GM21381 (cell line): ENCODE measurements at regions not wholly inside any gene's neighbourhood (a gene's known extent, or its start where the extent isn't known, plus 50 kb on each side); places are given as distances from the start of the nearest gene placed in this dataset.
"Not testable (repeated sequence)": the region's sequence is repeated elsewhere in the genome, so short reads cannot be mapped to it uniquely, and the experiment has no call there.

Experiments used
- ATAC-seq: cut with Tn5 transposase; IDR thresholded peaks from one replicate; pipeline ENCODE4 v1.9.1; 2021; ENCODE audit warnings: mild to moderate bottlenecking, moderate library complexity; ENCODE audit not compliant: unreplicated experiment

DNA sequence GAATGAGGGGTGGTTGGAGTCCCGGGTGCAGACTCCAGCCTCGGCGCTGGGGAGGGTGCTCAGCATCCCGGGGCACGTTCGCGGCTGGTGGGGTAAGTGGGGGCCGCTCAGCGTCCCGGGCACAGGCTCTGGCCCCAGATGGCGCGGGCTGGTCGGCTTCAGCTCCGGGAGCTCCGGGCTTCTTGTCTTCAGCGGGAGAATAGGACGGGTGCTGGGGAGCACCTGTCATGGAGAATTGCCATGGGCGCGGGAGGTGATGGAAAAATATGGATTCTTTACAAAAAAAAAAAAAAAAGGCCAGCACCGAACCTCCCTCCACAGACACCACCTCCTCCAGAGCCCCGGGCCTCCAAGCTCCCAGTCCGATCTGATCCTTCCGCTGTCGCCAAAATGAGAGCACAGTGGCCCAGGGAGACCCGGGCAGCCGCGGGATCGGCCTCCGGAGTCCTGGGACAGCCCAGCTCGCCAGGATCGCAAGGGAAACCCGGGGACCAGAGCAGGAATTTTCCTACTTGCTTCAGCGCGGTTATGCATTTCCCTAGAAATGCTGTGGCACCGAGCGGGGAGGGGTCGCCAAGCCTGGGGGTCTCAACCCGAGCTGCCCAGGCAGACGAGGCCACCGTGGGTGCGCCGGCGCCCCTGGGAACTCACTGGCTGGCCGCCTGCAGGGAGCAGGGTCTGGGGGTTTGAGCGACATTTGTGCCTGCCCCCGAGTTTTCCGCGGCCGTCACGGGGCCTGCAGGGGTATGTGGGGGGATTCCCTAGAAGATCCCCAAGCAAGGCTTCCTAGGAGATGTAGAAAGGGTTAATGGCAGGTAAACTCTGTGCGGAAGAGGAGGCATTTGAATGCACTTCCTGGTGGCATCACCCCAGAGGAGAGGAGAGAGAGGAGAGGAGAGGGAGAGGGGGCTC lies 1336.9 kb downstream of the BRD1 start:
- ATAC-seq: no peak

- ATAC-seq: no peak
These were observed 1337.8 kb downstream of the BRD1 start for GRCh38 chr22:48489551-48490499.

- ATAC-seq: no peak
These were observed 1338.8 kb downstream of the BRD1 start for GRCh38 chr22:48488611-48489511.

DNA sequence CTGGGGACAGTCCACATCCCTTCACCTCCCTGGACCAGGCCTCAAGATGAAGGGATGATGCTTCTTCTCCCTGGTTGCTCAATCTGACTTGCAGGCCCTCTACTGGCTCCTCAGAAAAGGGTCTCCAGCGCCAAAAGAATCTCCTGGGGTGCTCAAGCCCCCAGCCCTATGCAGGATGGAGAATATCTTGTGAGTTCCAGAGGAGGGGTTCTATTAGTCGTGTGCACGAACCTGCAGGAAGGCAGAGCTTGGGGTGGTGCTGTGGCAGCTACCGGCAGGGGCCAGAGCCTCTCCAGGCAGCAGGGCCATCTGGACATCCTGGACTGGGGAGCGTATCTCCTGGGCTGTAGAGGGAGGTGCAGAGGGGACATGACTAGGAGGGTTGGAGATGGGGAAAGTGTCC lies 1339.5 kb downstream of the BRD1 start:
- no peak for ATAC-seq

DNA sequence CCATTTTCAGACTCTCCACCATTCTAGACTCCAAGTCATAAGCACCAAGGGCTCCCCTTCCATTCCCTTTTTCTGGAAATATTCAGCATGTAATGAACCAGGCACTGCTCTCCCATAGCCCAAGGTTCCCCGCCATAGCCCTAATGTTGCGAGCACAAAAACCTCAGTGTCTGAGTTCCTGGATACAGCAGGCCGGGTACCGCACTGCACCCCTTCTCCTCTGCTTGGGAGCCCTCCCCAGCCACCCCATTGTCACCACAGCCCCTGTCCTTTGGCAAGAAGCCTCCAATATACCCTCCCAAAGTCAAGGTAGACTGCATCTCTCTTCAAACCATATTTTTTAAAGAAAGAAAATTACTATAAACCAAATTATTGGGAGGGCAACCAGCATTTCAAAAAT lies 1341.1 kb downstream of the BRD1 start:
- no peak for ATAC-seq

- no peak for ATAC-seq
These were observed 1341.5 kb downstream of the BRD1 start for GRCh38 chr22:48486134-48486532.

- no peak for ATAC-seq
These were observed 1342.2 kb downstream of the BRD1 start for GRCh38 chr22:48485149-48486133.

DNA sequence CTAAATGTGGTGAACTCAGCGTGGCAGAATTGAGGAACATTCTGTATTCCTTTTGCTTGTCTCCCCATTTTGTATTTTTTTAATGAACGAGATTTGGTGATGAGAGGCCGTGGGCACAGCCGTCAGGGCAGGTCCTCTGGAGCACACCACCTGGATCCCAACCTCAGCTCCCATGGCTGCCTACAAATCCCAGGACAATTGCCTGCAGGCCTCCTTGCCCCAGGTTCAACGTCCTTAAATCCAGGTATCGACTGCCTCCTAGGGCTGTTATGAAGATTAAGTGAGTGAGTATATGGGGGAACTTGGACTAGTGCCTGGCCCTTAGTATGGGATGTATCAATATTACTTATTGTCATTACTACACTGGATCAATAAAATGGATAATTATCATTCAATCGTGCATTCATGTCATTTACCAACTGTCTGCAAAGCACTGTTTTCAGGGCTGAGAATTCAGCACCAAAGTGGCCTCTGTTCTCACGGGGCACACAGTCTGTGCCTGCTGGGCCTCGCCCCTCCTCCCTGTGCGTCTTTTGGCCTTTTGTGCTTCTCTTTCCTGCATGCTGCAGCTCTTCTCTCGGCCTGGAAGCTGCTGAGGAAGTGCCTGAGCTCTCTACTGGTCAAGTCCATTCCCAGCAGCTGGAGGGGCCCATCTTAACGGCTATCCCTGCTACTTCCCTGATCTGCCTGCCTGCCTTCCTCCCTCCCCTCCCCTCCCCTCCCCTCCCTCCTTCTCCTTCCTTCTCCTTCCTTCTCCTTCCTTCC lies 1343.7 kb downstream of the BRD1 start:
- no peak for ATAC-seq

- no peak for ATAC-seq
These were observed 1344.9 kb downstream of the BRD1 start for GRCh38 chr22:48482771-48483170.

GRCh38 chr22:48482198-48482597 lies 1345.5 kb downstream of the BRD1 start:
- ATAC-seq: not testable (repeated sequence)

DNA sequence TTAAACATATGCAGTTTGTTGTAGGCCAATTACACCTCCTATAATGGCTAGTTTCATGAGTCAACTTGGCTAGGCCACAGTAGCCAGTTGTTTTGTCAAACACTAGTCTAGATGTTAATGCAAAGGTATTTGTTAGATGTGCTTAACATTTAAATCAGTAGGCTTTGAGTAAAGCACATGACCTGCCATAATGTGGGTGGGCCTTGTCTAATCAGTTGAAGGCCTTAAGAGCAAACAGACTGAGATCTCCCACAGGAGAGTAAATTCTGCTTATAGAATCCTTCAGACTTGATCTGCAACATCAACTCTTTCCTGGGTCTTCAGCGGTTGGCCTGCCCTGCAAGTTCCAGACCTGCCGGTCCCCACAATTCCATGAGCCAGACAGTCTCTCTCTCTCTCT lies 1345.9 kb downstream of the BRD1 start:
- ATAC-seq: no peak

GRCh38 chr22:48478529-48479265 lies 1349.0 kb downstream of the BRD1 start:
- ATAC-seq: no peak

DNA sequence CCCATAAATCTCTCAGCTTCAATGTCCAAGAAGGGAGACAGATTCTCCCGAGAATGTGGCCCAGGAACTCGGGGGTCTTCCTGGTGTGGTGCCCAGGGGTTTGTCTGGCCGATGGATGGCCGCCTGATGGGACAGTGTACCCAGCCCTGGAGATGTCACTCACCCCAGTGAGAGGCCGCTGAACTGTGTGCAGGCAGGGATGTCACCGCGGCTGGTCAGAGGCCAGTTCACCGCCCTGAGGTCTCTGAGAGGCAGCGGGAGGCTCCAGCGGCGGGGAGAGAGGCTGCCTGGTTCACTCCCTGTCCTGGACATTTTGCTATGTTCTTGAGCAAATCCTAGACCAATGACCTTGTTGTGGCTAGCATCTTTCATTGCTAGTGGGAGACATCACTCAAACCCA lies 1349.5 kb downstream of the BRD1 start:
- ATAC-seq: no peak

- no peak for ATAC-seq
These were observed 1350.5 kb downstream of the BRD1 start for GRCh38 chr22:48477031-48477721.

DNA sequence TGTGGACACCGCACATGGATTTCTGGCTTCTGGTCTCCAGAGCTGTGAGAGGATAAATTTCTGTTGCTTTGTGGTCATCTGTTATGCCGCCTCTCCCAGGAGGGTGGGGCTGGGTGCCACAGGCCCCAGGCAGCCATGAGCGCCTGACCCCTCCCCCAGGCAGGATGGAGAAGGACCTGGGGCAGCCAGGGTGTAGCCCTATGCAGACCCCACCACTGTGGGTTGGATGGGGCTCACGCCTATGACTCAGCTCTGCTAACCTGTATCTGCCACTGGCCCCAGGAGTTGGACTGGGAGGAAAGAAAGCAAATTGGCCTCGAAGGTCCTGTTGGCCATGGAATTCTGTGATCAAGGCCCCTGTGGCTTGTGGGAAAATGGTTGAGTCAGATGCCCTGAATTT lies 1351.1 kb downstream of the BRD1 start:
- no peak for ATAC-seq

DNA sequence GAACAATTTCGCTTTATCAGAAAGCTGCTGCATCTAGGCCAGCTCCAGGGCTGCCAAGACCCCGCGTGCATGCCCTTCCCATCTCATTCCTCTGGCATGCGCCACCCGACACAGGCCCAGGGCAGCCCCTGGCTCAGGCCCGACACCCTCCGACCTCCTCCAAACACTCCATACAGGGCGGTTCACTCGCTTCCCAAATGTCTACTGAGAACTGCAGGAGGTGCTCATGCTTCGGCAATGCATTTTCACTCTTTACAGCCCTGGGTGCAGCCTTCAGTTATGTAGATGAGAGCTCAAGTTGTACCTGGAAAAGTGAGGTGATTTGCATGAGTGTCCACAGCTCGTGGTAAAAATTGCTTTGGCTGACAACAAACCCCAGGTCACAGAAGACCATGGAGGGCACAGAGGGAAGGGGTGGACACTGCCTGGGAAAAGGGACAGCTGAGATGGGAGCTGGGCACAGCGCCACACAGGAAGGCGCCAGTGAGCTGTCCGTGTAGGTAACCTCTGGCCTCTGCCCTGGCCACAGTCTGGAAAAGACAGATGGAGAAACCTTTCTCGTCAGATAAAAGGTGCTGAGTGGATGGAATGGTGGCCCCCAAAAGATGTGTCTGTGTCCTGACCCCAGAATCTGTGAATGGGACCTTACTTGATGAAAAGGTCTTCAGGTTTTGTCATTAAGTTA lies 1351.9 kb downstream of the BRD1 start:
- ATAC-seq: no peak

DNA sequence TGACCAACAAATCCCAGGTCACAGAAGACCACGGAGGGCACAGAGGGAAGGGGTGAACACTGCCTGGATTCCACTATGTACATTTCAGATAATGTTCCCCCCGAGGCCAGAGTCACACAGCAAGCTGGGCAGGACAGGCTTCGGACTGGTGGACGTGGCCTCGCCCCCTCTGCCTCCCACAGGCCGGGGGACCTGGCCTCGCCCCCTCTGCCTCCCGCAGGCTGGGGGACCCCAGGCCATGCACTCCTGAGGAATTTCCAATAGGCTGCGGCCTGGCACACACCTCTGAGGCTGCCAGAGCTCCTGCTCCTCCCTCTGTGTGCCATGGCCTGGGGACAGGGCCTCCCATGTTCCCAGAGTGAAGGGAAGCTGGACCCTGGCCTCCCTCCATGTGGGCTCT lies 1352.8 kb downstream of the BRD1 start:
- no peak for ATAC-seq
